HG03039 (cell line): ENCODE measurements at regions not wholly inside any gene's neighbourhood (a gene's known extent, or its start where the extent isn't known, plus 50 kb on each side); places are given as distances from the start of the nearest gene placed in this dataset.

Experiments used
- ATAC-seq: cut with Tn5 transposase; IDR thresholded peaks from one replicate; pipeline ENCODE4 v1.9.1; 2021; ENCODE audit warnings: mild to moderate bottlenecking, moderate library complexity; ENCODE audit not compliant: unreplicated experiment

DNA sequence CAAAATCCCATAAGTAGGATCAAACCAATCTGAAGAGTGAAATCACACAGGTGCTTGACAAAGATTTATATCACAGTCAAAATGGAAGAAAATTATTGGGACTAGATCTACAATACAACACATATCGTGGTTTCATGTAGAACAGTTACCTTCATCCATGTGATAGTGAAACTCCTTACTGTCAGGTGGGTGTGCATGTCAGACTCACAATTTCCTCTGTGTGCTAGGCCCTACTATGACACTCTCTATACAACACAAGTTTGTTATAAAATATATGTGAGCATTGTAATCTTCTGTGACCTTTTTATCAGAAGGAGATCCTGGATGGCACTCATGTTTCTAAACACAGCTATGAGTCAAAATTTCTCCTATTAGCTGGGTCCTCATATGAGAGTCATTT, 947.0 kb upstream of the TSPY4 start:
- no peak for ATAC-seq

DNA sequence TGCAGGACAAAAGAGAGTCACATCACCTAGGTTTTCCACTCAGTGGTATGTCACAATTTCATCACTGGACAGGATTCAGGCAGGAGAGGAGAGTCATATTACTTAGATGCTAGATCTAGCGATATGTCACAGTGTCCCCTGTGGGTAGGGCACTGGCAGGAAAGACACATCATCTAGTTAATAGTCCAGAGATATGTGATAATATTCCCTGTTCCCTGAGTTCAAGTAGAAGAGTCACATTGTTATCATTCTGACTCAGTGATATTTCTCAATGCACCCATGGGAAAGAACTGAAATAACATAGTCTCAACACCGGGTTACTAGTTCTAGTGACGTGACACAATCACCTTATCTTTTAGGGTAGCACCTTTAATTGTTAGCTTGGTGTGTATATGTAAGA, 944.0 kb upstream of the TSPY4 start:
- no peak for ATAC-seq

- ATAC-seq, result no peak
Measured at GRCh38 chrY:8422906-8423305, 914.4 kb upstream of the TSPY4 start.

GRCh38 chrY:8426433-8426832, 910.8 kb upstream of the TSPY4 start:
- no peak for ATAC-seq

DNA sequence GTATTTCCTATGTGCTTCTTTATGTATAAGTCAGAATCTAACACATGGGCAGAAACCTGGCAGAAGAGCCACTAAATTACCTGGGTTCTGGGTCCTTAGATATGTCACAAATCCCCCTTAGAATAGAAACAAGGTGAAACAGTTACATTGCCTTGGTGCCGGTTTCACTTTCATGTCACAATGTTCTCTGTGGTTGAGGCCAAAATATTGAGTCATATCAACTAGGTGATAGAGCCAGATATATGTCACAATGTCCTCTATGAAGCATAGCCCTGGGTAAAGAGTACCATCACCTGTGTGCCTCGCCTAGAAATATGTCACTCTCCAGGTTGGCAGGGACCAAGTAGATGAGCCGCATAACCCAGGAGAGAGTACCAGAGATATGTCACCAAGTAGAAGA, 899.8 kb upstream of the TSPY4 start:
- ATAC-seq, result no peak

GRCh38 chrY:8442097-8442496, 895.2 kb upstream of the TSPY4 start:
- no peak for ATAC-seq

- no peak for ATAC-seq
Measured at GRCh38 chrY:8452963-8453362, 884.3 kb upstream of the TSPY4 start.

- no peak for ATAC-seq
Measured at GRCh38 chrY:8466813-8467212, 870.5 kb upstream of the TSPY4 start.

DNA sequence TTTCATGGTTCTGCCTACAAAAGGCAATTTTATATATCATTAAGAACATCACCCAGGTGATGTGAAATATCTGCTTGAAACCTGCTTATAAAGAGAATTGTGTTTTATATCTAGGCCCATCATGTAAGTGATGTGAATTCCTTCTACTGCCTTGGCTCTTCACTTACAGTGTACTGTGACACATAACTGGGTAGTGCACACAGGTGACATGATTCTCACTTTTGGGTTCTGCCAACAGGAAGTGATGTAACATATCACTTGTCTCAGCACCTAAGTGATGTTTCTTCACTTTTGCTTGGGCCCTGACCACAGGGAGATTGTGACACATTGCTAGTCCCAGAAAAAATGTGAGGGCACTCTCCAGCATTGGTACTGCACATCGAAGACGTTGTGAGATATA, 867.0 kb upstream of the TSPY4 start:
- no peak for ATAC-seq

GRCh38 chrY:8479141-8479540, 858.1 kb upstream of the TSPY4 start:
- no peak for ATAC-seq

DNA sequence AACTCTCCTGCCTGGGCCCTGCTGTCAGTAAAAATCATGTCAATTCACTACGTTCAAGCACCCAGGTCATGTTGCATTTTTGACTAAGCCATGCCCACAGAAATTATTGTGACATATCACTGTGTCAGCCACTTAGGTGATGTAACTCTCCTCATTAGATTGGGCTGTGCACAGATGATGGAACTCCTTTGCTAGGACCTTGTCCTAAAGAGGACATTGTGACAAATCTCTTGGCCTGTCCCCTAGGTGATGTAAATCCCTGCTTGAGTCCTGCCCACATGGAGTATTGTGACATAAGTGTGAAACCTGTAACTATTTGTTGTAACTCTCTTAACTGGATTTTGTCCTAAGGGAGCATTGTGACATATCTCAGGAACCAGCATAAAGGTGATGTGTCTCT, 848.3 kb upstream of the TSPY4 start:
- no peak for ATAC-seq

- ATAC-seq, result no peak
Measured at GRCh38 chrY:8489880-8490630, 847.2 kb upstream of the TSPY4 start.

DNA sequence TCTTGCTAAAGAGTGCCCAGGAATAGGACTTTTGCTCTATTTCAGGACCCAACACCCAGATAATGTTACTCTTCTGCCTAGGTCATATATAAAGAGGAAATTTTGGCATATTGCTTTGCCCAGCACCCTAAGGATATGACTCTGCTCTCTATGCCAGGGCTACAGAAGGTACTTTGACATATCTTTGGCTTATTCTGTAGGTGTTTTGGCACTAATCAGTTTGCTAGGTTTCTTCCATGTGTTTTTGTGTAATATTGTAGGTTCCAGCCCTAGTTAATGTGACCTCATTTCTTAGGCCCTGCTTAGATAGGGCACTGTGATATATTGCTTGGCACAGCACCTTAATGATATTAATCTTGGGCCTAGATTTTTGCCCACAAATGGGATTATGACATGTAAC, 842.9 kb upstream of the TSPY4 start:
- ATAC-seq, result no peak

- ATAC-seq, result no peak
Measured at GRCh38 chrY:8495243-8495642, 842.0 kb upstream of the TSPY4 start.

GRCh38 chrY:8500888-8501287, 836.4 kb upstream of the TSPY4 start:
- ATAC-seq, result no peak

GRCh38 chrY:8533468-8533867, 803.8 kb upstream of the TSPY4 start:
- ATAC-seq, result no peak

DNA sequence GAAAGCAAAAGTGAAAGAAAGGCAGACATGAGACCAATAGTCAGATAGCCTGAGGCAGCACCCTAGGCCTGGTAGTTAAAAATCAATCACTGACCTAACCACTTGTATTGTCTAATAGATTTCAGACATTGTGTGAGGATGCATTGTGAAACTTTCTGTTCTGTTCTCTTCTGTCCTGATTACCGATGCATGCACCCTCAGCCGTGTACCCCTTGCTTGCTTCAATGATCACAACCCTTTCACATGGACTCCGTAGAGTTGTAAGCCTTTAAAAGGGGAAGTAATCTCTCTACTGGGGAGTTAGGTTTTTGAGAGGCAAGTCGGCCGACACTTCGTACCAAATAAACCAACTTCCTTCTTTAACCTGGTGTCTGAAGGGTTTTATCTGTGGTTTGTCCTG, 801.6 kb upstream of the TSPY4 start:
- ATAC-seq, result peak; percentile 97

DNA sequence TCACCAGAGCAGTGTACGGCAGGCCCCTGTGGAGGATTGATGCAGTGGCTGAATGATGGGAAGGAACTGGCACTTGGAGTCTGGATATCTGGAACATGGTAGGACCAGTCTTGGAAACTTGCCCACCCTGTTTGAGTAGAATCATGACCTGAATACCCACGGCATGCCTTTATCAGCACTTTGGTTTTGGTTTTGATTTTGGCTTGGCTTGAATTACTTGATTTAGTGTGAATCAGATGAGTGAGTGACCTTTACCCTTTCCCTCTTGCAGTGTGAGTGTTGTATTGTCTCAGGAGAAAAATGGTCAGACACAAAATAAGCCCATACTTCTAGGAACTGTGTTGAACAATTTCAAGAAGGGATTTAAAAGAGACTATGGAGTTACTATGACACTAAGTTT, 801.0 kb upstream of the TSPY4 start:
- ATAC-seq, result no peak

DNA sequence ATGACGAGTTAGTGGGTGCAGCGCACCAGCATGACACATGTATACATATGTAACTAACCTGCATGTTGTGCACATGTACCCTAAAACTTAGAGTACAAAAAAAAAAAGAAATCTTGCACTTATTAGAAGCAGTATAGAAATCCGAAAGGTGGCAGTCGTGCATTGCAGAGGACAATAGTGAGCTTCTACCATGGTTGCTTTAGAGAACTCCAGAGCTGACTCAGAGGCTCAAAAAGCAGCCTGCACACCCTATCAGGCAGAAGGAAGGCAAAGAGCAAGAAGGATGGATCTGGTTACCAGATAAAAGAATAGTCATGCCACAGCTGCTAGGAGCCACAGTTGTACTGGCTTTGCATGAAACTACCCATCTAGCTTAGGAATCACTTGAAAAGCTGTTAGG, 796.0 kb upstream of the TSPY4 start:
- ATAC-seq, result no peak

GRCh38 chrY:8544715-8545114, 792.5 kb upstream of the TSPY4 start:
- no peak for ATAC-seq

DNA sequence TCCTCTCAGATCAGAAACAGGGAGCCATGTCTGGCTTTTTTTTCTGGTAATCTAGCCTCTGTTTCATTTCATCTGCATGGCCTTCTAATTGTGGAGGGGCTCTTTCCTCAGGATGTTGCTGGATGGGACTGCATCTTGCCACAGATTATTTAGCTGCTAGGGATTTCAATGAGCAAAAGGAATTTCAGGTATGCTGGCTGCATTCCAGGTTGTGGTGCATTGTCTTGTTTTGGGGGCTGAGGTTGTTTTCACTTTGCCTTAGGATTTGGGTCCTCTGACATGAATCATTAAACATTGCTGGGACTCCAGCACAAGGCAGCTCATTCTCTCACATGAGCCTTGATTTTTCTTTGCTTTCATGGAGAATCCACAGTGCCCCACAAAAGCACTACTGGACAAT, 789.3 kb upstream of the TSPY4 start:
- no peak for ATAC-seq

- no peak for ATAC-seq
Measured at GRCh38 chrY:8551323-8551722, 785.9 kb upstream of the TSPY4 start.

DNA sequence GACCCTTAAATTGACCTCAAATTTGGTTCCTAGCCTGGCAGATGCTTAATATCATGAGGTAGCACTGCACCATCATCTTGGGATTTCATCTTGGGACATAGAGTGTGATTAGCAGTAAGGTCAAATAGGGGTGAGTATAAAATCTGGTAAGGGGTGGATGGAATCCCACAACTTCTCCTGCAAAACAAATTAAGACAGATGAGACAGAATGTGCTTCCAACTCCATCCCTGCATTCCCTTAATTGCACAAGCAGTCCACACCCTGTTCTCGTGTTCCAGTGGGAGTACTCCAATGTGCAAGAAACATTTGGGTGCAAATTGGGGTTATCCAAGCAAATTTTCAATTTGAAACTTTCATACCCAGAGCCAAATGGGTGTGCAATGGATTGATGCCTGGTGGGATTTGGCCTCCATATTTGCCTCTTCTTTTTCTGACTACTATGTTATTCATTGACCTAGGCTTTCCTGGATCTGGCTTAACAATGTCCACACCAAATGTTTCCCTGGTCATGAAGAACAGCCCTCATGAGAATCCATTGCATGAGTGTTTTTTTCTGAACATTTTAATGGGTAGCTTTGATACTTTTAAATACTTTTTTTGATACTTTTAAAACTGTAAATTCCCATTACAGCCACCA, 785.0 kb upstream of the TSPY4 start:
- ATAC-seq, result no peak
